Astrocyte of the cerebellum (primary cell): ENCODE measurements at regions not wholly inside any gene's neighbourhood (a gene's known extent, or its start where the extent isn't known, plus 50 kb on each side); places are given as distances from the start of the nearest gene placed in this dataset.
A peak's percentile ranks its signal among the peaks of the same experiment; 100 is the strongest.
"Not testable (repeated sequence)": the region's sequence is repeated elsewhere in the genome, so short reads cannot be mapped to it uniquely, and the experiment has no call there.

Experiments used
- DNase-seq: peaks from one replicate; pipeline ENCODE4 v3.0.0-alpha.2; 2011; ENCODE audit warnings: low read depth
- H3K4me3 ChIP-seq: 2 replicates; pipeline ENCODE4 v1.5.1; 2011; ENCODE audit warnings: mild to moderate bottlenecking, low read depth, low read length, moderate library complexity
- CTCF ChIP-seq: IDR thresholded peaks from 2 replicates; pipeline ENCODE4 v1.5.1; 2012; ENCODE audit warnings: low read length, low read depth, moderate library complexity, mild to moderate bottlenecking; ENCODE audit errors: missing control alignments
- in situ Hi-C: cut with HindIII; loops from 2 replicates; pipeline ENCODE4 v1.10.0; 2017; ENCODE audit warnings: low sequenced_read_pairs

GRCh38 chr3:61369678-61370077 lies 118.4 kb upstream of the FHIT start:
- no peak for DNase-seq
- no peak overlapping the region for H3K4me3 ChIP-seq
- no peak for TF ChIP-seq CTCF
- in situ Hi-C loops = no loop called here

GRCh38 chr3:61371123-61371522 lies 119.9 kb upstream of the FHIT start:
- in situ Hi-C loops = no loop called here
- no peak overlapping the region for H3K4me3 ChIP-seq
- TF ChIP-seq CTCF = peak; percentile 70
- no peak for DNase-seq

- in situ Hi-C loops = no loop called here
- no peak for TF ChIP-seq CTCF
- no peak overlapping the region for H3K4me3 ChIP-seq
- no peak for DNase-seq
Measured at GRCh38 chr3:61372723-61373122, 121.5 kb upstream of the FHIT start.

GRCh38 chr3:61378311-61378710 lies 127.1 kb upstream of the FHIT start:
- TF ChIP-seq CTCF = no peak
- in situ Hi-C loops = no loop called here
- H3K4me3 ChIP-seq = no peak overlapping the region
- DNase-seq = no peak

GRCh38 chr3:61381745-61382392 lies 130.6 kb upstream of the FHIT start:
- TF ChIP-seq CTCF = peak; percentile 51
- DNase-seq = no peak
- in situ Hi-C loops = no loop called here
- H3K4me3 ChIP-seq = no peak overlapping the region

GRCh38 chr3:61387817-61388216 lies 136.6 kb upstream of the FHIT start:
- in situ Hi-C loops = no loop called here
- no peak overlapping the region for H3K4me3 ChIP-seq
- no peak for TF ChIP-seq CTCF
- DNase-seq = no peak

GRCh38 chr3:61393480-61393947 lies 142.3 kb upstream of the FHIT start:
- DNase-seq, in situ Hi-C loops, H3K4me3 ChIP-seq: not testable (repeated sequence)
